GM21529 (cell line): ENCODE measurements at regions not wholly inside any gene's neighbourhood (a gene's known extent, or its start where the extent isn't known, plus 50 kb on each side); places are given as distances from the start of the nearest gene placed in this dataset.
A peak's percentile ranks its signal among the peaks of the same experiment; 100 is the strongest.

Experiments used
- ATAC-seq: cut with Tn5 transposase; IDR thresholded peaks from one replicate; pipeline ENCODE4 v1.9.1; 2021; ENCODE audit not compliant: unreplicated experiment

DNA sequence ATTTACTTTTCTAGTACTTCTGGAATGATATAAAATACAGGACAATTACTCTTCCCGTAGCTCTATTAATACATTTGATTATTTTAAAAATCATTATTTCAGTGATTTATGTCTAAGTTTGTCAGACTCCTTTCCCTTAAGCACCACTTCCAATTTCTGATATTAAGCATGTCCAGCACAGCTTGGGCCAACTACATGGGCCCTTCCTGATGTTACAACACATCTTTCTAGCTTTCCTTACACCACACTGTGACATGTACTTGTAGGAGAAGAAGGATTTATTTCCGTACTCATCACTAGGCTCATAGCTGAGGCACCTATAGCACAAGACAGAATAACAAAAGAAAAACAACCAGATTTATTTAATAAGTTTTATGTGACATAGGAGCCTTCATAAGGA, 134.8 kb upstream of the HNRNPA3 start:
- ATAC-seq = no peak

DNA sequence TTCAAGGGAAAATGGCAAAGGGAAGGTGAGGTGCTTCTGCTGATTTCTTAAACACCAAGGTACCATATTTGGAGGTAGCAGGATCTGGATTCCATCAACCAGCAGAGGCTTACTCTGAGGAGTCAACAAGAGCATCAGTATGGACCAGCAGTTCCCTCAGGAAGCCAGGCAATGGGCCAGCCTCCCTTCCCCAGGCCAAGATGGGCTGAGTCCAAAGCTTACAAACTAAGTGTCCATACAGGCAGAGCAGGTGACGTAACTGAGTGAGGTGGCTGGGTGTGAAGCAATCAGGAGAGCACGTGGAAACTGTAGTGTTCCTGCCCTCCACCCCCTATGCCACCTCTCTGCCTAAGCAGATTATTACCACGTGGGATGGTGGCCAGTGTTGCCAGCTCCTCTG, 134.2 kb upstream of the HNRNPA3 start:
- ATAC-seq = no peak

DNA sequence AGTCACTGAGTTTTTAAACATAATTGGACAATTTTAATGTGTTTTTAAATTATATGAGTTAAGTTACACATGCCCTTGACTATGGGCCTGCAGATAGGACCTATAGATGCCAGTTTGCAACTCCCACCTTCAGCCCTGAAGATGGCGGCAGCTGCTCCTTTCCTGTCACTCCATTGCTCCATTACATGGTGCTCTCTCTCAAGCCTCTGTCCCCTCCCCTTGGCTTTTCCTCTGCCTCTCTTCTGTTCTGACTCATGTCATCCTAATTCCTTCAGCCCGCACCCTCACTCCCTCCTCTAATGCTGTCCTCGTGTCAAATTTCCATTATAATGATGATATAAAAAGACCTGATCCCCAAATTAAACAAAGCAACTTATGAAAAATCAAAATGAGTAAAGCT, 133.7 kb upstream of the HNRNPA3 start:
- ATAC-seq = no peak

DNA sequence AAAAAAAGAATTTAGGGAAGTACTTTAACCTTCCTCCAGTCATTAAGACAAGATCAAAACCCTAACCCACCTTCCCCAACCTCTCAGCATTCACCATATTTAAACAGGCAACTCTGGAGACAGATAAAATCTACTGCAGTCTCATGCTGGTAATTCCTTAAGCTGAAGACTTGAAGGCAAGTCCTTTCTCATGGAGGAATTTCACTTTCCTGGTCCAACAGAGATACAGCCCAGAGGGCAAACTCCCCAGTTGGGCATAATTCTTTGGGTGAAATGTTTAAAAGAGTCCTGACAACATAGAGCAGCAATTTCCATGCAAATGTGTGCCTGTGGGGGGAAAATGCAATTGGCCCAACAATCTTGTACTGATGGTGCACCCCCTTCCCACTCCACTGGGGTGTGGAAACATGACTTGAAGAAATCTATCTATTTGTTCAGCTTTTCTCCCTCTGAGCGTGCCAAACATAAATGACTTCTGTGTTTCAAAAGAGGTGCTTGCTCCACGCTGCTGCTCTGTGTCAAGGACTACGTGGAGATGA, 131.8 kb upstream of the HNRNPA3 start:
- ATAC-seq = no peak

GRCh38 chr2:177084607-177085006, 128.0 kb upstream of the HNRNPA3 start:
- ATAC-seq = no peak

DNA sequence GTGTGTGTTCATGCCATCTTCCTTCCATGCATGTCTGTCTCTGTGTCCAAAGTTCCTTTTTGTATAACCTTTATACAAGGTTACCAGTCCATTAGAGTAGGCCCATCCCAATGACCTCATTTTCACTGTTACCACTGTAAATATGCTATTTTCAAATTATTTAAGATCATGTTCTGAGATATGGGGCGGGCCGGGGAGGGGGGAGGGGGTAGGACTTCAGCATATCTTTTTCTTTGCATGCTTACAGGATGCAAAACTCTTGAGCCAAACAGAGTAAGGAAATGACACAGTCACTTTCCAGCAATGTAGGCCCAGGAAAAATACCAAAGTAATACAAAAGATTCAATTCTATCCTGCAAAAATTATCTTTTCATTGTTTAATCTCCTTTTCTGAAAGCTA, 124.1 kb upstream of the HNRNPA3 start:
- no peak for ATAC-seq

GRCh38 chr2:177090967-177091366, 121.6 kb upstream of the HNRNPA3 start:
- no peak for ATAC-seq

- no peak for ATAC-seq
These were observed 119.2 kb upstream of the HNRNPA3 start for GRCh38 chr2:177093371-177093770.

DNA sequence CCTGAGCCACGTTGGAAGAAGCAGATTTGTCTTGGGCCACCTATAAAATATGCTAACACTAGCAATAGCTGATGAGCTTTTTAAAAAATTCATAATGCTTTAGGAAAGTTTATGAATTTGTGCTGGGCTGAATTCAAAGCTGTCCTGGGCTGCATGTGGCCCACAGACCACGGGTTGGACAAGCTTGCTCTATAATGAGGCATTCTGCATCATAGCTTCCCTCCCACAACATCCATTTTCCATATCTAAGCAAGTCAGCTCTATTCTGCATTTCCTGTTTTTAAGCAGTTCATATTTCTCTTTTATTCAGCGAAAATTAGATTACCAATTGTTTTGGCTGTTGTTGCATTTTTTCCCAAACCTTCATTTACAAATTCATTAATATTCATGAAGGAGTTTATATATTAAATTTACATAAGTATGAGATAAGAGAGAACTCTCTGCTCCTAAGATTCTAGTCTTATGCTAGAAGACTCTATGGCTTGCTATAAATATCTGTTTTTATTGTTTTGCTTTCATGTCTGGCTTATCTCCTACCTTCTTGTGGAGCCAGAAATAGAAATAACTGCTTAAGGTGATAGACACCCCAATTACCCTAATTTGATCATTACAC, 114.5 kb upstream of the HNRNPA3 start:
- no peak for ATAC-seq

- no peak for ATAC-seq
These were observed 110.7 kb upstream of the HNRNPA3 start for GRCh38 chr2:177101930-177102329.

GRCh38 chr2:177106212-177106611, 106.4 kb upstream of the HNRNPA3 start:
- ATAC-seq = peak; percentile 70

DNA sequence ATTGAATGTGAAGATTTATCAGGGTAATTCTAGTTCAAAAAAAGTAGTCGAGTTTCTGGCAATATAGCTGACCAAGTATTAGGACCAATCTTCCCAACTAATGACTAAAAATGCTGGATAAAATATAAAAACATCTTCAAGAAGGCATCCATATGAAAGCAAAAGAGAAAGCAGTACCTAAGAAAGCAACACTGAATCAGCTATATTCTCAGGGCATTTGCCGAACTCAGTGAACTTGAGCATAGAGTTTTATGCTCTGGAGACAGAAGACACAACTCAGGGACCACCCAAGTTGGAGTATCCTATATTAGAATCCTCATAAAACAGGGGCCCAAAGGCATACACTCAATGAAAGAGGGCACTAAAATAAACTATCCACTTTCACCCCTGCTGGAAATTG, 103.7 kb upstream of the HNRNPA3 start:
- ATAC-seq = no peak

DNA sequence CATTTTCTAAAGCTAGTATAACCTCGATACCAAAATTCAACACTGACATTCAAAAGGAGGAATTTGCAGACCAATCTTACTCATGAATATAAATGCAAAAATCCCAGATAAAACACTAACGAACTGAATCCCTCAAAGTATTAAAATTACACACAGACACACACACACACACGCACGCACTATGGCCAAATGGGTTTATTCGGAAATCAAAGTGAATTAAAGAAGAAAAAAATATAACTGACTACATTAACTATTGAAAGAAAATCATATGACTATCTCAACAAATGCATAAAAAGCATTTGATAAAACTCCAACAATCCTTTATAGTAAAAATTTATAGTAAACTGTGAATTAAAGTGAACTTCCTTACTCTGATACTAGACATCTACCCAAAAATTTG, 97.9 kb upstream of the HNRNPA3 start:
- no peak for ATAC-seq

DNA sequence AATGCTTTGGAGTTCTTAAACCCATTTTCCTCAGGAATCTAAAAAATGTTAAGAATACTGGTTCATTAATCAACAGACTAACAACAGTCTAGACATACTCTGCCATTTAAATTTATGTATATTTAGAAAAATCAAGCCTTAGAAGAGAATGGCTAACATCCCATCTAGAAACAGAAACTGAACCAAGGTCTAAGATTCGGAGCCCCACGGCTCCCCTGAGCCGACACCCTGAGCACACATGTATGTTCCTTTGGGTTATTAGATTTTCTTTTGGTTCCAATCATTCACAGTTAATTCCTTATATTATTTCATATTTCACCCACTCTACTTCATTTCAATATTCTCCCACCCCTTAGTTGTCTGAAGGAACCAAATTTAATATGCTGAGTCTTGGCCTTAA, 94.8 kb upstream of the HNRNPA3 start:
- ATAC-seq = no peak

DNA sequence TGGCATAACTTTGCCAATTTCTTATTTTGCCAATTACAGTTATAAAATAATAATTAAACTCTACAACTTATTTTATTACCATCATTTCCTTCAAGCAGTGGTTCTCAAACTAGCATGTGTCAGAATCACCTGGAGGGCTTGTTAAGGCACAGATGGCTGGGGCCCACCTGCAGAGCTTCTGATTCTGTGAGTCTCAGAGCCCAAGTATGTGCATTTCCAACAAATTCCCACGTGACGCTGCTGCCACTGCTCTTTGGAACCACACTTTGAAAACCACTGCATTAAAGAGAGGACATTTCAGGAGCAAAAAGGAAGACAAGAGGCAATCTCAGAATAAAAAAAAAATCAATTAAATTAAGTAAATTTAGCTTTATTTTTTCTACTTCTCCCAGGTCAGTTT, 94.0 kb upstream of the HNRNPA3 start:
- no peak for ATAC-seq

GRCh38 chr2:177119099-177119498, 93.5 kb upstream of the HNRNPA3 start:
- ATAC-seq = no peak

DNA sequence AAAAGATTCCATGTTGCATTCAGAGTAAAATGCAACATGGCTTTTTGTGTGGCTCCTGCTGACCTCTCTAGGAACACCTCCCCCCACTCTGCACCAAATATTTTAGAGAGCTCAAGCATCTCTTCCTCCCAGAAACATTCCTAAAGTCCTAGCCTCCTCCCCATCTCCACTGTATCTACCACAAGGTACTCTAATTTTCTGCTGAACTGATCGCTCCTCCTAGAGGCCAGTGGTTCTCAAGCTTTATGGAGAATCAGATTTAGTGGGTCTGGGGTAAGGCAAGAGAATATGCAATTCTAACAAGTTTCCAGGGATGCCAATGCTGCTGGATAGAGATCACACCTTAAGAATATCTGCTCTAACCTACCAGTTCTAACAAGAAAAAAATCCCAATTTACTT, 89.5 kb upstream of the HNRNPA3 start:
- ATAC-seq = no peak

DNA sequence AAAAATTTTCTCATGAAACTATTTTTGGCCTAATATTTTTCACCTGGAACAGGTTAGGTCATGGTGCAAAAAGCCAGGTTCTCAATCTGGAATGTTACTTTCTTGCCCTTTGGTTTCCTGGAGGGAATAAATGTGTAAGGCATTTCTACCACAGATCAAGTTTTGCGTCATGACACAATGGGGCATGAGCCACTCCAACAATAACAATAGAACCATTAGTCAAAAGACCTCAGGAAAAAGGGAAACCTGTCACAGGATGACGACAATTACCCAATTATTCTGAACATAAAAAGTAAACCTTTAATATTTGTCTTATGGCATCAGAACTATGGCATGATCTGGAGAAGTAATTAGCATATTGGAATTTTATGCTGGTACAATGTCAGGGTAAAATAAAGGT, 88.2 kb upstream of the HNRNPA3 start:
- ATAC-seq = no peak

- ATAC-seq = no peak
These were observed 84.8 kb upstream of the HNRNPA3 start for GRCh38 chr2:177127821-177128220.

- ATAC-seq = no peak
These were observed 83.0 kb upstream of the HNRNPA3 start for GRCh38 chr2:177129610-177130009.

DNA sequence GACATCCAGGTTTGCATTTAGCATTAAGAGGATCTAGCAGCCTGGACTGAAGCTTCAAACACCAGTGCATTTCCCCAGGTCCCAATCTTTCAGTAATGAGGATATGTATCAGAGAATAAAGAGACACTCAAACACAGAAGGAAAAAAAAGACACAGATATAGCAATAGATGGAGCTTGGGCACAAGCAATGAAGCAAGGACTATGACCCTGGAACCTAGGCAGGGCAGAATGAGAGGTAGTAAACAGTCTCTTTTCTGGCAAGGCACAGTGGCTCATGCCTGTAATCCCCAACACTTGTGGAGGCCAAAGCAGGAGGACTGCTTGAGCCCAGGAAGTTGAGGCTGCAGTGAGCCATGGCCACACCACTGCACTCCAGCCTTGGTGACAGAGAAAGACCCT, 80.7 kb upstream of the HNRNPA3 start:
- no peak for ATAC-seq

GRCh38 chr2:177138823-177139222, 73.8 kb upstream of the HNRNPA3 start:
- ATAC-seq = no peak

DNA sequence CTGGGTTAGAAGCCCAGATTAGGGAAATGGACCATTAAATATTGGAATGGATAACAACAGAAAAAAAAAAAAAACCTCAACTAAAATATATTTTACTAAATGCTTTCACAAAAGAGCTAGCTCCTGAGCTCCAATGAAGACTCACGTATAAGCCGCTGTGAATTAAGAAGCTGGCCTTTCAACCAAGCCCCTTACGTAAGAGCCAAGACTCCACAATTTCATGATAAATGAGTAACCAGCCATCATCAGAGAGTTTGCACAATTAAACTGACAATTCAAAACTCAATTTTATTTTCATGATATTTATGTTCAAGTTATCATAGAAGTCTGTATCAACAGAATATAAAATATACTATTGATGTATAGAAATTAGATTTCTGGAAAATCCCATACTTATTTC, 70.7 kb upstream of the HNRNPA3 start:
- no peak for ATAC-seq
